Spleen (tissue), 7 donors: ENCODE measurements at regions not wholly inside any gene's neighbourhood (a gene's known extent, or its start where the extent isn't known, plus 50 kb on each side); places are given as distances from the start of the nearest gene placed in this dataset.

Experiments
- POLR2A ChIP-seq, 3 donors: fragments of 450-650 bp; IDR thresholded peaks; one replicate each; pipeline ENCODE4 v1.5.1; 2017; ENCODE audit warnings: antibody characterized with exemption in 3 of 3, mild to moderate bottlenecking in 1 of 3
- POLR2AphosphoS5 ChIP-seq, 3 donors: sonication (generic); formaldehyde crosslinking; IDR thresholded peaks; one replicate each; pipeline ENCODE4 v1.5.1; 2017; ENCODE audit warnings: antibody characterized with exemption in 3 of 3
- TF ChIP-seq, protein P1 (sequence below), 11 experiments: fragments of 200-600 bp in 7 of 11; fragments of 450-650 bp in 4 of 11; sonication (generic) in 4 of 11; IDR thresholded peaks in 8 of 11; conservative IDR thresholded peaks in 3 of 11; 1 replicate in 7 of 11; 2 replicates in 4 of 11; pipeline versions ENCODE4 v1.4.0 to v1.8.0; 2016 to 2021; ENCODE audit warnings: antibody characterized with exemption in 11 of 11, inconsistent platforms in 4 of 11, mild to moderate bottlenecking in 1 of 11
- donor health status: DM: no; HTN: no; CAD: no; lungs with moderate emphysema.
- donor health status: DM: no; HTN: no; CAD: no.
- donor health status: DM: no; HTN: no; CAD: no.

DNA sequence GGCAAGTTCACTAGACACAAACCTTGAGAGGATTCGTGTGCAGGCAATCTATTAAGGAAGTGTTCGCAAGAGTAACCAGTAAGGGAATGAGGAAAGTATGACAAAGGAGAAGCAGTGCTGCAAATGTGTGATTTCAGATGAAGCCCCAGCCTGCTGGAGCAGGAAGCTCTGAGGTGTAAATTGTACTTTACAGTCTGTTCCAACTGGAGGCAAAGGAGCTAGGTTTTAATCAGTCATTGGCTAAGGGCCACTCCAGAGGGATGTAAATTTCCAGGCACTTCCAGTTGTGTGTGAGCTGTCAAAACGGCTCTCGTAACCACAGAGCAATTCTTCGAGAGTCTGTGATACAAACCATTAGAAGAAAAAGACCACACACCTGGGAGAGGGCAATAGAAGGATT is 359.5 kb upstream of the FAM98A start:
- TF ChIP-seq POLR2A (IDR thresholded peaks at IDR 0.05) = no peak
- TF ChIP-seq, protein P1, sequence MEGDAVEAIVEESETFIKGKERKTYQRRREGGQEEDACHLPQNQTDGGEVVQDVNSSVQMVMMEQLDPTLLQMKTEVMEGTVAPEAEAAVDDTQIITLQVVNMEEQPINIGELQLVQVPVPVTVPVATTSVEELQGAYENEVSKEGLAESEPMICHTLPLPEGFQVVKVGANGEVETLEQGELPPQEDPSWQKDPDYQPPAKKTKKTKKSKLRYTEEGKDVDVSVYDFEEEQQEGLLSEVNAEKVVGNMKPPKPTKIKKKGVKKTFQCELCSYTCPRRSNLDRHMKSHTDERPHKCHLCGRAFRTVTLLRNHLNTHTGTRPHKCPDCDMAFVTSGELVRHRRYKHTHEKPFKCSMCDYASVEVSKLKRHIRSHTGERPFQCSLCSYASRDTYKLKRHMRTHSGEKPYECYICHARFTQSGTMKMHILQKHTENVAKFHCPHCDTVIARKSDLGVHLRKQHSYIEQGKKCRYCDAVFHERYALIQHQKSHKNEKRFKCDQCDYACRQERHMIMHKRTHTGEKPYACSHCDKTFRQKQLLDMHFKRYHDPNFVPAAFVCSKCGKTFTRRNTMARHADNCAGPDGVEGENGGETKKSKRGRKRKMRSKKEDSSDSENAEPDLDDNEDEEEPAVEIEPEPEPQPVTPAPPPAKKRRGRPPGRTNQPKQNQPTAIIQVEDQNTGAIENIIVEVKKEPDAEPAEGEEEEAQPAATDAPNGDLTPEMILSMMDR (IDR thresholded peaks at IDR 0.05 in 8 of 11, conservative IDR thresholded peaks at IDR 0.05 in 3 of 11) = no peak
- no peak for TF ChIP-seq POLR2AphosphoS5 (IDR thresholded peaks at IDR 0.05)
